Transverse colon (tissue), 4 donors: ENCODE measurements at regions not wholly inside any gene's neighbourhood (a gene's known extent, or its start where the extent isn't known, plus 50 kb on each side); places are given as distances from the start of the nearest gene placed in this dataset.

Experiments used
- DNase-seq: peaks from one replicate; pipeline ENCODE4 v3.0.0-alpha.2; 2019
- H3K27ac ChIP-seq, 4 donors: fragments of 200-600 bp; sonication (generic); 2 replicates each; pipeline ENCODE4 v1.5.1; 2016 to 2018; ENCODE audit warnings: inconsistent platforms in 4 of 4
- H3K27me3 ChIP-seq: fragments of 200-600 bp; sonication (generic); 2 replicates; pipeline ENCODE4 v1.5.1; 2017; ENCODE audit warnings: inconsistent platforms
- H3K36me3 ChIP-seq, 4 donors: fragments of 200-600 bp; sonication (generic); 2 replicates each; pipeline ENCODE4 v1.5.1; 2017 to 2019; ENCODE audit warnings: inconsistent platforms in 4 of 4
- H3K4me1 ChIP-seq, 4 donors: fragments of 200-600 bp; sonication (generic); 2 replicates each; pipeline ENCODE4 v1.5.1; 2017 to 2020; ENCODE audit warnings: inconsistent platforms in 4 of 4
- H3K4me3 ChIP-seq, 4 donors: fragments of 200-600 bp; sonication (generic); 1 replicate in 1 of 4; 2 replicates in 3 of 4; pipeline versions ENCODE4 v1.5.1 to v1.6.1; 2017 to 2019; ENCODE audit warnings: inconsistent platforms in 4 of 4
- H3K9me3 ChIP-seq, 2 donors: fragments of 200-600 bp; sonication (generic); 2 replicates each; pipeline ENCODE4 v1.5.1; 2017 to 2019; ENCODE audit warnings: inconsistent platforms in 2 of 2
- CTCF ChIP-seq, 5 experiments: fragments of 200-600 bp in 3 of 5; fragments of 450-650 bp in 2 of 5; sonication (generic) in 3 of 5; IDR thresholded peaks; 1 replicate in 2 of 5; 2 replicates in 3 of 5; pipeline ENCODE4 v1.5.1; 2016 to 2017; ENCODE audit warnings: antibody characterized with exemption in 5 of 5, inconsistent platforms in 3 of 5, mild to moderate bottlenecking in 2 of 5, moderate library complexity in 1 of 5
- EP300 ChIP-seq: sonication (generic); formaldehyde crosslinking; IDR thresholded peaks from one replicate; pipeline ENCODE4 v1.6.1; 2017; ENCODE audit warnings: antibody characterized with exemption, low read depth
- POLR2A ChIP-seq: fragments of 450-650 bp; IDR thresholded peaks from one replicate; pipeline ENCODE4 v1.6.1; 2016; ENCODE audit warnings: antibody characterized with exemption, mild to moderate bottlenecking, moderate library complexity
- POLR2AphosphoS5 ChIP-seq, 3 donors: sonication (generic); formaldehyde crosslinking; IDR thresholded peaks; one replicate each; pipeline ENCODE4 v1.6.1; 2016; ENCODE audit warnings: antibody characterized with exemption in 3 of 3
- WGBS, 2 donors: methylation state at CpG; one replicate each; pipeline ENCODE4 v1.1.5; 2018; ENCODE audit warnings: low coverage in 1 of 2; 5-methylcytosine and 5-hydroxymethylcytosine counted together
- in situ Hi-C, 4 donors: fragments of 200-750 bp; cut with MboI; loops; one replicate each; pipeline versions ENCODE4 v1.15.0 to v1.15.1; 2017; ENCODE audit warnings: low sequenced_read_pairs in 3 of 4, low pct_ligation_motif_present in 1 of 4, low pct_unique_long_range_greater_than_20kb in 1 of 4
- intact Hi-C: fragments of 100-400 bp; cut with DNase I; formaldehyde crosslinking; loops from one replicate; pipeline ENCODE4 v1.15.1; 2023; ENCODE audit warnings: low total_unique reads

GRCh38 chr14:101236496-101237251, 324.6 kb upstream of the DIO3 start:
- H3K27ac ChIP-seq = no peak overlapping the region
- no peaks in the 10 kb centered on the region for H3K4me1 ChIP-seq
- no peaks in the 10 kb centered on the region for H3K36me3 ChIP-seq
- no peaks in the 10 kb centered on the region for H3K27me3 ChIP-seq
- WGBS, 2 donors = 79% methylated on average over 14 of the region's 15 CpGs; no CpG with 5 or more reads in 1 of the 2 donors
- TF ChIP-seq POLR2AphosphoS5 (IDR thresholded peaks at IDR 0.05) (no peak), EP300 (no peak), CTCF (IDR thresholded peaks at IDR 0.05) (no peak), POLR2A (no peak)
- no peaks in the 10 kb centered on the region for H3K9me3 ChIP-seq
- no peak overlapping the region for H3K4me3 ChIP-seq
- in situ Hi-C loops = loop anchor here in 1 of 4 donors (25.0 kb wide), 1 partner anchor 374 kb away; no protein-coding TSS in a partner anchor
- intact Hi-C loops = loop anchor here (10.0 kb wide), 1 partner anchor 382 kb away; no protein-coding TSS in a partner anchor
- no peak for DNase-seq

- in situ Hi-C loops = loop anchor here in 1 of 4 donors (25.0 kb wide), 1 partner anchor 375 kb away; no protein-coding TSS in a partner anchor
- H3K4me3 ChIP-seq = no peak overlapping the region
- no peaks in the 10 kb centered on the region for H3K36me3 ChIP-seq
- no peaks in the 10 kb centered on the region for H3K4me1 ChIP-seq
- H3K27me3 ChIP-seq = no peaks in the 10 kb centered on the region
- 86% methylated on average over 8 of the region's 9 CpGs; no CpG with 5 or more reads in 1 of the 2 donors for WGBS, 2 donors
- TF ChIP-seq POLR2AphosphoS5 (IDR thresholded peaks at IDR 0.05) = no peak
- TF ChIP-seq POLR2A = no peak
- TF ChIP-seq CTCF (IDR thresholded peaks at IDR 0.05) = no peak
- no peak for TF ChIP-seq EP300
- H3K27ac ChIP-seq = no peak overlapping the region
- intact Hi-C loops = loop anchor here (10.0 kb wide), 1 partner anchor 382 kb away; no protein-coding TSS in a partner anchor
- H3K9me3 ChIP-seq = no peaks in the 10 kb centered on the region
- no peak for DNase-seq
Observed at GRCh38 chr14:101237252-101237616, 324.1 kb upstream of the DIO3 start.

GRCh38 chr14:101239065-101239464, 322.2 kb upstream of the DIO3 start:
- no peaks in the 10 kb centered on the region for H3K36me3 ChIP-seq
- no peak overlapping the region for H3K4me3 ChIP-seq
- in situ Hi-C loops (loop anchor here in 1 of 4 donors (25.0 kb wide), 1 partner anchor 377 kb away; no protein-coding TSS in a partner anchor), intact Hi-C loops (loop anchor here (10.0 kb wide), 1 partner anchor 384 kb away; no protein-coding TSS in a partner anchor)
- no peaks in the 10 kb centered on the region for H3K9me3 ChIP-seq
- no peak for TF ChIP-seq POLR2A
- TF ChIP-seq EP300 = no peak
- no peak for TF ChIP-seq POLR2AphosphoS5 (IDR thresholded peaks at IDR 0.05)
- TF ChIP-seq CTCF (IDR thresholded peaks at IDR 0.05) = no peak
- no peak overlapping the region for H3K27ac ChIP-seq
- DNase-seq = no peak
- no peaks in the 10 kb centered on the region for H3K4me1 ChIP-seq
- 63% methylated on average over 7 of the region's 9 CpGs; no CpG with 5 or more reads in 1 of the 2 donors for WGBS, 2 donors
- H3K27me3 ChIP-seq = peaks cover 3% of the 10 kb centered on the region

- Histone ChIP-seq H3K36me3 (no peaks in the 10 kb centered on the region), H3K27me3 (peaks cover 3% of the 10 kb centered on the region), H3K27ac (no peak overlapping the region), H3K4me3 (no peak overlapping the region), H3K4me1 (no peaks in the 10 kb centered on the region), H3K9me3 (no peaks in the 10 kb centered on the region)
- intact Hi-C loops (no loop called here), in situ Hi-C loops (loop anchor here in 1 of 4 donors (25.0 kb wide), 1 partner anchor 379 kb away; no protein-coding TSS in a partner anchor)
- no peak for DNase-seq
- TF ChIP-seq CTCF (IDR thresholded peaks at IDR 0.05) (no peak), POLR2A (no peak), EP300 (no peak), POLR2AphosphoS5 (IDR thresholded peaks at IDR 0.05) (no peak)
- 67 to 70% methylated on average over 2 of the region's 2 CpGs for WGBS, 2 donors
Observed at GRCh38 chr14:101241147-101241546, 320.1 kb upstream of the DIO3 start.
